Activated naive CD4-positive, alpha-beta T cell treated with anti-CD3 and anti-CD28 coated beads, Interleukin-2, amount 50 U/mL, for 72 hours (primary cell): ENCODE measurements at regions not wholly inside any gene's neighbourhood (a gene's known extent, or its start where the extent isn't known, plus 50 kb on each side); places are given as distances from the start of the nearest gene placed in this dataset.
"Not testable (repeated sequence)": the region's sequence is repeated elsewhere in the genome, so short reads cannot be mapped to it uniquely, and the experiment has no call there.

Experiments
- ATAC-seq, 2 donors: fragments of 150-1000 bp; cut with Tn5 transposase; 2 replicates each; pipeline ENCODE4 v1.10.0; 2021; ENCODE audit warnings: mild to moderate bottlenecking in 2 of 2, moderate library complexity in 2 of 2
- DNase-seq, 2 donors: peaks; one replicate each; pipeline ENCODE4 v3.0.0; 2021 to 2022; ENCODE audit warnings: low spot score in 2 of 2
- H3K27ac Mint-ChIP-seq, 2 donors: one replicate each; pipeline ENCODE4 v1.8.0; 2022; ENCODE audit warnings: mild to moderate bottlenecking in 2 of 2, mixed read lengths in 2 of 2
- H3K36me3 Mint-ChIP-seq, 2 donors: one replicate each; pipeline ENCODE4 v1.8.0; 2022; ENCODE audit warnings: mixed read lengths in 2 of 2
- H3K9me3 Mint-ChIP-seq, 2 donors: one replicate each; pipeline ENCODE4 v1.8.0; 2022; ENCODE audit warnings: mixed read lengths in 2 of 2

GRCh38 chrX:81857192-81857591 is 655.3 kb downstream of the SH3BGRL start:
- ATAC-seq (no peak), DNase-seq (no peak)
- Mint-ChIP-seq H3K9me3 (no peaks in the 10 kb centered on the region), H3K27ac (no peak overlapping the region), H3K36me3 (no peaks in the 10 kb centered on the region)

GRCh38 chrX:81866873-81867272 is 665.0 kb downstream of the SH3BGRL start:
- Mint-ChIP-seq H3K36me3 (no peaks in the 10 kb centered on the region), H3K9me3 (peaks cover 8 to 10% of the 10 kb centered on the region in 2 donors), H3K27ac (no peak overlapping the region)
- DNase-seq = no peak
- ATAC-seq = no peak

GRCh38 chrX:81868979-81869378 is 667.1 kb downstream of the SH3BGRL start:
- ATAC-seq = no peak
- Mint-ChIP-seq H3K9me3 (peaks cover 8 to 10% of the 10 kb centered on the region in 2 donors), H3K27ac (no peak overlapping the region), H3K36me3 (no peaks in the 10 kb centered on the region)
- DNase-seq = no peak

- ATAC-seq (no peak), DNase-seq (no peak)
- H3K27ac Mint-ChIP-seq = no peak overlapping the region
- no peaks in the 10 kb centered on the region for H3K9me3 Mint-ChIP-seq
- no peaks in the 10 kb centered on the region for H3K36me3 Mint-ChIP-seq
Observed at GRCh38 chrX:81874807-81875206, 672.9 kb downstream of the SH3BGRL start.

- no peaks in the 10 kb centered on the region for H3K36me3 Mint-ChIP-seq
- DNase-seq (no peak), ATAC-seq (no peak)
- H3K27ac Mint-ChIP-seq = no peak overlapping the region
- no peaks in the 10 kb centered on the region for H3K9me3 Mint-ChIP-seq
Observed at GRCh38 chrX:81875800-81876199, 673.9 kb downstream of the SH3BGRL start.

- Mint-ChIP-seq H3K36me3 (no peaks in the 10 kb centered on the region), H3K27ac (no peak overlapping the region), H3K9me3 (no peaks in the 10 kb centered on the region)
- ATAC-seq = no peak
- no peak for DNase-seq
Observed at GRCh38 chrX:81876437-81876836, 674.5 kb downstream of the SH3BGRL start.

GRCh38 chrX:81890521-81890920 is 688.6 kb downstream of the SH3BGRL start:
- DNase-seq = no peak
- ATAC-seq = no peak
- H3K9me3 Mint-ChIP-seq = no peaks in the 10 kb centered on the region
- H3K27ac Mint-ChIP-seq = no peak overlapping the region
- no peaks in the 10 kb centered on the region for H3K36me3 Mint-ChIP-seq

- DNase-seq (no peak), ATAC-seq (no peak)
- Mint-ChIP-seq H3K9me3 (peaks cover 0 to 6% of the 10 kb centered on the region in 2 donors), H3K27ac (no peak overlapping the region), H3K36me3 (no peaks in the 10 kb centered on the region)
Observed at GRCh38 chrX:81900522-81900921, 698.6 kb downstream of the SH3BGRL start.

- no peaks in the 10 kb centered on the region for H3K36me3 Mint-ChIP-seq
Observed at GRCh38 chrX:81925812-81926211, 723.9 kb downstream of the SH3BGRL start.

GRCh38 chrX:81945911-81946310 is 744.0 kb downstream of the SH3BGRL start:
- not testable (repeated sequence) for H3K9me3 Mint-ChIP-seq, ATAC-seq, DNase-seq, H3K27ac Mint-ChIP-seq, H3K36me3 Mint-ChIP-seq

More at GRCh38 chrX:81925812-81926211, 723.9 kb downstream of the SH3BGRL start:
- H3K9me3 Mint-ChIP-seq = no peaks in the 10 kb centered on the region
- ATAC-seq (no peak), DNase-seq (no peak)
- no peak overlapping the region for H3K27ac Mint-ChIP-seq

GRCh38 chrX:81957318-81957717 is 755.4 kb downstream of the SH3BGRL start:
- no peak overlapping the region for H3K27ac Mint-ChIP-seq
- H3K9me3 Mint-ChIP-seq = no peaks in the 10 kb centered on the region
- H3K36me3 Mint-ChIP-seq = no peaks in the 10 kb centered on the region
- no peak for ATAC-seq
- DNase-seq = no peak

GRCh38 chrX:81957900-81958545 is 756.1 kb downstream of the SH3BGRL start:
- Mint-ChIP-seq H3K27ac (no peak overlapping the region), H3K36me3 (no peaks in the 10 kb centered on the region), H3K9me3 (no peaks in the 10 kb centered on the region)
- DNase-seq (no peak), ATAC-seq (no peak)

GRCh38 chrX:81959964-81960363 is 758.1 kb downstream of the SH3BGRL start:
- no peaks in the 10 kb centered on the region for H3K36me3 Mint-ChIP-seq
- DNase-seq (no peak), ATAC-seq (no peak)
- peaks cover 0 to 3% of the 10 kb centered on the region in 2 donors for H3K9me3 Mint-ChIP-seq
- no peak overlapping the region for H3K27ac Mint-ChIP-seq

- not testable (repeated sequence) for DNase-seq, H3K27ac Mint-ChIP-seq, H3K36me3 Mint-ChIP-seq, H3K9me3 Mint-ChIP-seq, ATAC-seq
Observed at GRCh38 chrX:81974413-81974812, 772.5 kb downstream of the SH3BGRL start.

- no peaks in the 10 kb centered on the region for H3K36me3 Mint-ChIP-seq
- DNase-seq = no peak
- H3K9me3 Mint-ChIP-seq = no peaks in the 10 kb centered on the region
- no peak overlapping the region for H3K27ac Mint-ChIP-seq
- ATAC-seq = no peak
Observed at GRCh38 chrX:81979806-81980515, 778.1 kb downstream of the SH3BGRL start.

- not testable (repeated sequence) for DNase-seq, H3K27ac Mint-ChIP-seq, H3K36me3 Mint-ChIP-seq, H3K9me3 Mint-ChIP-seq, ATAC-seq
Observed at GRCh38 chrX:81987217-81987616, 785.3 kb downstream of the SH3BGRL start.

- peaks cover 0 to 12% of the 10 kb centered on the region in 2 donors for H3K36me3 Mint-ChIP-seq
- ATAC-seq = no peak
- H3K9me3 Mint-ChIP-seq = peaks cover 8 to 9% of the 10 kb centered on the region in 2 donors
- no peak overlapping the region for H3K27ac Mint-ChIP-seq
- no peak for DNase-seq
Observed at GRCh38 chrX:81996166-81996565, 794.3 kb downstream of the SH3BGRL start.
